Osteocyte (in vitro differentiated cells): ENCODE measurements at regions not wholly inside any gene's neighbourhood (a gene's known extent, or its start where the extent isn't known, plus 50 kb on each side); places are given as distances from the start of the nearest gene placed in this dataset.

Experiments
- DNase-seq: peaks from one replicate; pipeline ENCODE4 v3.0.0; 2021; ENCODE audit warnings: mixed read lengths; ENCODE audit not compliant: unreplicated experiment; ENCODE audit errors: extremely low spot score
- H3K27ac Mint-ChIP-seq: one replicate; pipeline ENCODE4 v1.8.0; 2021; ENCODE audit warnings: mild to moderate bottlenecking, mixed read lengths; ENCODE audit not compliant: unreplicated experiment
- H3K27me3 Mint-ChIP-seq: one replicate; pipeline ENCODE4 v1.8.0; 2021; ENCODE audit warnings: mixed read lengths; ENCODE audit not compliant: unreplicated experiment
- H3K36me3 Mint-ChIP-seq: one replicate; pipeline ENCODE4 v1.8.0; 2021; ENCODE audit warnings: mixed read lengths; ENCODE audit not compliant: unreplicated experiment
- H3K4me1 Mint-ChIP-seq: one replicate; pipeline ENCODE4 v1.8.0; 2021; ENCODE audit warnings: mixed read lengths; ENCODE audit not compliant: unreplicated experiment
- H3K4me3 Mint-ChIP-seq: one replicate; pipeline ENCODE4 v1.8.0; 2021; ENCODE audit warnings: mild to moderate bottlenecking, moderate library complexity, mixed read lengths; ENCODE audit not compliant: unreplicated experiment
- H3K9me3 Mint-ChIP-seq: one replicate; pipeline ENCODE4 v1.8.0; 2021; ENCODE audit warnings: mixed read lengths; ENCODE audit not compliant: unreplicated experiment
- TF ChIP-seq, protein P1 (sequence below): fragments of 200-600 bp; sonication (generic); IDR thresholded peaks from 2 replicates; pipeline ENCODE4 v1.5.0; 2021; ENCODE audit warnings: antibody characterized with exemption, mild to moderate bottlenecking, moderate library complexity

DNA sequence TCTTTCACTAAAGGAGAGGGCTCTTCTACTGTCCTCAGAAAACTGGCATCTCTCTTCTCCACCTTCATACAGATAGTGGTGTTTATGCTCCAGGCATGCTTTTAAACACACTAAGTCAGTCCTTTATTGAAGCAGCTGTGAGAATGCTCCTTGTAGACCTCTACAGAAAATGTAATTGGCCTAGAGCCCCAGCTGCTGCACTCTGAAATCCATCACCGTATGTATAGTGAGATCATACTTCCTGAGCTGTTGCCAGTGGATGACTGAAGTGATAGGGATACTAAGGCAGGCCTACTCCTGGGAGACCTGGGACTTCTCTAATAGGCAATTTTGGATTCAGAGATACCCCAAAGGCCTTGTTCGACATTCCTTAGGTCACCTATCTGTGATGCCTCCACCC lies 535.4 kb downstream of the RPS29 start:
- DNase-seq, result no peak
- H3K36me3 Mint-ChIP-seq, result no peaks in the 10 kb centered on the region
- H3K4me1 Mint-ChIP-seq, result no peaks in the 10 kb centered on the region
- no peaks in the 10 kb centered on the region for H3K27me3 Mint-ChIP-seq
- H3K4me3 Mint-ChIP-seq, result no peak overlapping the region
- no peak overlapping the region for H3K27ac Mint-ChIP-seq
- no peaks in the 10 kb centered on the region for H3K9me3 Mint-ChIP-seq
- TF ChIP-seq, protein P1, sequence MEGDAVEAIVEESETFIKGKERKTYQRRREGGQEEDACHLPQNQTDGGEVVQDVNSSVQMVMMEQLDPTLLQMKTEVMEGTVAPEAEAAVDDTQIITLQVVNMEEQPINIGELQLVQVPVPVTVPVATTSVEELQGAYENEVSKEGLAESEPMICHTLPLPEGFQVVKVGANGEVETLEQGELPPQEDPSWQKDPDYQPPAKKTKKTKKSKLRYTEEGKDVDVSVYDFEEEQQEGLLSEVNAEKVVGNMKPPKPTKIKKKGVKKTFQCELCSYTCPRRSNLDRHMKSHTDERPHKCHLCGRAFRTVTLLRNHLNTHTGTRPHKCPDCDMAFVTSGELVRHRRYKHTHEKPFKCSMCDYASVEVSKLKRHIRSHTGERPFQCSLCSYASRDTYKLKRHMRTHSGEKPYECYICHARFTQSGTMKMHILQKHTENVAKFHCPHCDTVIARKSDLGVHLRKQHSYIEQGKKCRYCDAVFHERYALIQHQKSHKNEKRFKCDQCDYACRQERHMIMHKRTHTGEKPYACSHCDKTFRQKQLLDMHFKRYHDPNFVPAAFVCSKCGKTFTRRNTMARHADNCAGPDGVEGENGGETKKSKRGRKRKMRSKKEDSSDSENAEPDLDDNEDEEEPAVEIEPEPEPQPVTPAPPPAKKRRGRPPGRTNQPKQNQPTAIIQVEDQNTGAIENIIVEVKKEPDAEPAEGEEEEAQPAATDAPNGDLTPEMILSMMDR, result no peak

DNA sequence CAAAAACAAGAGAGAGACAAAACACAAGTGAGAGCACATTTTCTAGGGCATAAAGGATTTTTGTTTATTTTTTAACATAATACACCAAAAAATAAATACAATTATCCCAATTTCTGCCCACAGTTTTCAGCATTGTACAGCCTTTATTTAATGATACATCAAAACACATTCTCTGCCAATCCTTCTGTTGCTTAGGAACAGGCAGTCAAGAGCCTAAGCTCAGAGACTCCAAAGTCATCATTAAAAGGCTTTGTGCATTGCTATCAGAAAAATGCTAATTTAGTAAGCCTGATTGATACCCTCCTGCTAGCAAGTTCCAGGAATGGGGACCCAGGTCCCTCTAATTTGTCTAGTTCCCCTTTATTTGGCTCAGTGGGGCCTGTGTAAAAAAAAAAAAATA lies 536.5 kb downstream of the RPS29 start:
- Mint-ChIP-seq H3K4me1 (no peaks in the 10 kb centered on the region), H3K27ac (no peak overlapping the region), H3K27me3 (no peaks in the 10 kb centered on the region), H3K4me3 (no peak overlapping the region), H3K36me3 (no peaks in the 10 kb centered on the region), H3K9me3 (no peaks in the 10 kb centered on the region)
- DNase-seq, result no peak
- TF ChIP-seq, protein P1, result no peak

DNA sequence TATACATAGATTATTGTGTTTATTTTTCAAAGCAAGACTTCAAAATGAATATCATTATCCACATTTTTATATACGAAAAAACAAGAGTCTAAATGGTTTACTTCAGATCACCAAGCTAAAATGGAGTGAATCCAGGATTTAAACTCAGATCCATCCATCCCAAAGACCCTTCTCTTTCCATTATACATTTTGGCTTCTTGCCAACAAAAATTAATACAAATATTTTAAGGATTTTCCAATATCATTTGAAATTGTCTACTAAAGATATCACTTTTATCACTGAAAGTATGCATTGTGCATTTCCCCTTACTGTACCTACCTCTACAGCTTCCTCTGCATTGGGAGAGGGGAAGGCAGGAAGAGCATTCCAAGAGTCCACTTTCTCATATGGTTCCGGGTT lies 541.2 kb downstream of the RPS29 start:
- Mint-ChIP-seq H3K4me1 (no peaks in the 10 kb centered on the region), H3K36me3 (no peaks in the 10 kb centered on the region), H3K27me3 (no peaks in the 10 kb centered on the region), H3K4me3 (no peak overlapping the region), H3K27ac (no peak overlapping the region), H3K9me3 (no peaks in the 10 kb centered on the region)
- no peak for DNase-seq
- TF ChIP-seq, protein P1, result no peak

DNA sequence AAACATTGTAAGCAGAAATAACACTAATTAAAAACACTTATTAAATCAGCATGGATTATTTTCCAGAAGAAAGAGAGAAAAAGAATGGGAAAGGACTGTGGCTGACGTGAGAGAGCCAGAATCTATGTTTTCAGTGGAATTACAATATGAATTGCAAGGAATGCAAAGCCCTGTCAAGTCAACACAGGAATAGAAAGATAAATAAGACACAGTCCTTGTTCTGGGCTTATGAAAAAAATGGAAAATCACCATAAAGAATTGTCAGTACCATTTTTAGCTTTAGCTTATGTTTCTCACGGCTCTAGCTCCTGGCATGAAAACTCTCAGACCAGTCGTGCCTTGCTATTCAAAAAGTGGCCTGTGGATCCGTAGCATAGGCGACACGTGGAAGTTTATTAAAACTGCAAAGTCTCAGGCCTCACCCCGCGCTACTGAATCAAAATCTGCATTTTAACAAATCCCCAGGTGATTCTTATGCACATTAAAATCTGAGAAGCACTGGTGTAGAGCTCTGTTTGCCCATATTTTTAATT lies 549.1 kb downstream of the RPS29 start:
- H3K4me1 Mint-ChIP-seq, result no peaks in the 10 kb centered on the region
- H3K4me3 Mint-ChIP-seq, result no peak overlapping the region
- H3K27ac Mint-ChIP-seq, result no peak overlapping the region
- H3K36me3 Mint-ChIP-seq, result no peaks in the 10 kb centered on the region
- no peaks in the 10 kb centered on the region for H3K9me3 Mint-ChIP-seq
- TF ChIP-seq, protein P1, result no peak
- H3K27me3 Mint-ChIP-seq, result no peaks in the 10 kb centered on the region
- no peak for DNase-seq

DNA sequence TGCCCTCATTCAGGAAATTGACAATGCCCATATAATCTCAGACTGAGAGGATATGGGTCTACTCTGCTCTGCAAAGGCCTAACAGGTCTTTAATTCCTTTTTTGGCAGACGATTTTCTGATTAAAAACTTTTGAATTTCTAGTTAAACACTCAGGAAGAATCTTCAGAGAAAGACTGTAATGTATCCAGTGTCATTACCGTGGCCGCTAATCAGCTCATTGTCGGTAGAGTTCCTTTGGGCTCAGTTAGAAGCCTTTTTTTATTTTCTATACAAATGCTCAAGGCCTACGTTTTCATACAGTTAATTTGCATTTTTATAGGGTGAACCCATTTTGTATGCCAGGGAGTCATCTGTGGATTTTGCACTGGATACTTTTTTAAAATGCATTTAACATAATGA lies 549.9 kb downstream of the RPS29 start:
- TF ChIP-seq, protein P1, result no peak
- Mint-ChIP-seq H3K27ac (no peak overlapping the region), H3K4me3 (no peak overlapping the region), H3K9me3 (no peaks in the 10 kb centered on the region), H3K27me3 (no peaks in the 10 kb centered on the region), H3K36me3 (no peaks in the 10 kb centered on the region), H3K4me1 (no peaks in the 10 kb centered on the region)
- DNase-seq, result no peak
